NCI-H345 (cell line): ENCODE measurements at regions not wholly inside any gene's neighbourhood (a gene's known extent, or its start where the extent isn't known, plus 50 kb on each side); places are given as distances from the start of the nearest gene placed in this dataset.
"Not testable (repeated sequence)": the region's sequence is repeated elsewhere in the genome, so short reads cannot be mapped to it uniquely, and the experiment has no call there.

Experiments used
- DNase-seq: peaks from one replicate; lab custom pipeline; 2025; lab: John Stamatoyannopoulos, UW

DNA sequence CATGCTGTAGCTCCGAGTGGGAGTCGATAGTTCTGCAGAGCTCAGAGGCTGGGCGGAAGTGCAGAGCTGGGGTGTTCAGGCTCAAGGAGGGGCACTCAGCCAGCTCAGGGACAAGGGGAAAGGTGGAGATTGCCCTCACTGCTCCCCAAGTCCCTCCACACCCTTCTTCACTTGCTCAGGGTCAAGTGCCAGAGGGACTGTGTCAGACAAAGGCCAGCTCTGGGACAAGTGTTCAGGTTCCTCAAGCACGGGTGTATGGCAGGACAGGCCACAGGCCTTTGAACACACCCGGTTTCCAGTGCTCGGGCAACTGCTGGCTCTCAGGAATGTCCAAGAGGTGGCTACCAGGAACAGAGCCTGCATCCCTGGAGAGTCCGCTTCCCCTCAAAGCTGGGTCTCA, 293.0 kb upstream of the PODXL start:
- DNase-seq, result no peak

DNA sequence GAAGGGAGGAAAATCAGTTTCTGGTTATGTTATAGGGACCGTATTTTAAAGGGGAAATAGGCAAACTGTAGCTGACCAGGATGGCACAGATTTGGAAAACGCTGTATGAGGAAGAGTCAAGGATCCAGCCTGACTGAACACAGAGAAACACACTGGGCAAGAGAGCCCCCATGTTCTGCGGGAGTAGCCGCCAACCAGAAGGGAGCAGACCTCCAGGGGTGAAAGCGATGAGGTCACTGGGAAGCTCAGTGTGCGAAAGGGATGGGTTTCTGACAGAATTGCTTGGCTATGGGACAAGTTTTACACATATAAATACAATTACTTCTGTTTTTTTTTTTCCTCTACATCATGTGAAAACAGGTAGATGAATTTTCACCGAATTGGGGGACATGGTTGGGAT, 291.6 kb upstream of the PODXL start:
- DNase-seq, result no peak

DNA sequence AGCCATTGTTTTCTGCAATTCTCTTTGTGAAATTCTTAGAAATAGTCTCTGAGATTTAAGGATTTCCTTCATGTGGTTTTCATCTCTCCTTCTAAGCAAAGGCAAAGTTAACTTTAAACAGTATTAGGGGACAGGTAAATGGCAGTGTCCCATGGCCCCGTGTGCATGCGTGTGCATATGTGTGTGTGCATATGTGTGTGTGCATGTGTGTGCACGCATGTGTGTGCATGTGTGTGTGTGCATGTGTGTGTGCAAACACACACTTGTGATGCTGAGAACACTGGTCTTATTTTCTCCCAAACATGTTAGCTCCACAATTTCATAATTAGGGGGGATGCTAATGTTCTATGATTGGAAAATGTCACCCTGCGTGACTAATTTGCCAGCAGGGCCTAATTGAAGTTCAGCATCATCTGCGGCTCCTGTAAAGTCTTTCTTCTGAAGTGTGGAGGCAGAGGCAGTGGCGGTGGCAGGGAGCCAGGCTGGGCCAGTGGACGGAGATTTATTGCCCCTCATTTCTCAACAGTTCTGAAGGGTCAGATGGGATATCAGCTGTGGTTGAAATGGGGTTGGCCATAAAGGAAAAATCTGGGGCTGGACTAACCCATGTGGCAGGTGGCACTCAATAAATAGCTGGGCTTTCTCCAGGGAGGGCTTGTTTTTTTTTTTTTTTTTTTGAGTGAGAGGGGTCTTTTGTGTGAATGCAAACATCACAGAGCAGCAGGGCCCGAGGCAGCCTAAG, 289.3 kb upstream of the PODXL start:
- DNase-seq, result no peak

DNA sequence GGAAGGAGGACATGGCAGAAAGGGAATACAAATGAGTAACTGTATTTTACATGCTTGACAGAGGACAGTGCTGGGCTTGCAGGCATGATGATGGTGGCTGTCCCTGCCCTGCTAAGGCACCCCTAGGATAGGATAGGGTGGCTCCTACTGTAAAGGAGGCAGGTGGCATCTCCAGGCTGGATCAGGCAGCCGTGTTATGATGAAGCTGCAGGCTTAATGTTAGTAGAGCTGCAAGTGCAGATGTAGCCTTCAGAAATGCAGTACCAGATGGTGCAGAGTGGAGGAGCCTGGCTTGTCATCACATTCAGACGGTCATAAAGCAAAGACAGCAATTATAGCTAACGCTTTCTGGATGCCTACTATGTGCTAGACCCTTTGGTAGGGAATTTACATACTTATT, 287.9 kb upstream of the PODXL start:
- no peak for DNase-seq

DNA sequence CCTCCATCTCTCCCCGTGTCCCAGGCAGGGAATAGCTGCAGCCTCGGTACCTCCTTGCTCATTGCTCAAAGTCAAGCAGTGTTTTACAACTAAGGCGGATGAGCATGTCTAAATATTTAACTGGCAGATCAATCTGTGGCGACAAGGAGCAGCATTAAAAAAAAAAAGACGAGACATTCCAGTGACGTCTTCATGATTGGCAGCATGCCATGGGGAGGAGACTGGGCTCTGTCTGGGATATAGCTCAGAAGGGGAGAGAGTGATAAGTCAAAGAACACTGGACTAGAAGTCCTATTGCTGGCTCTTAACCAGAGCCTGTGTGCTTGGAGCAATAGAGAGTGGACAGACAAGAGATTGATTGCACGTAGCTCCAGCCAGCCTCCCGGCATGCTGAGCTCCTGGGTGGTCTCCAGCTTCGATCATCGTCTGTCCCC, 287.5 kb upstream of the PODXL start:
- no peak for DNase-seq

DNA sequence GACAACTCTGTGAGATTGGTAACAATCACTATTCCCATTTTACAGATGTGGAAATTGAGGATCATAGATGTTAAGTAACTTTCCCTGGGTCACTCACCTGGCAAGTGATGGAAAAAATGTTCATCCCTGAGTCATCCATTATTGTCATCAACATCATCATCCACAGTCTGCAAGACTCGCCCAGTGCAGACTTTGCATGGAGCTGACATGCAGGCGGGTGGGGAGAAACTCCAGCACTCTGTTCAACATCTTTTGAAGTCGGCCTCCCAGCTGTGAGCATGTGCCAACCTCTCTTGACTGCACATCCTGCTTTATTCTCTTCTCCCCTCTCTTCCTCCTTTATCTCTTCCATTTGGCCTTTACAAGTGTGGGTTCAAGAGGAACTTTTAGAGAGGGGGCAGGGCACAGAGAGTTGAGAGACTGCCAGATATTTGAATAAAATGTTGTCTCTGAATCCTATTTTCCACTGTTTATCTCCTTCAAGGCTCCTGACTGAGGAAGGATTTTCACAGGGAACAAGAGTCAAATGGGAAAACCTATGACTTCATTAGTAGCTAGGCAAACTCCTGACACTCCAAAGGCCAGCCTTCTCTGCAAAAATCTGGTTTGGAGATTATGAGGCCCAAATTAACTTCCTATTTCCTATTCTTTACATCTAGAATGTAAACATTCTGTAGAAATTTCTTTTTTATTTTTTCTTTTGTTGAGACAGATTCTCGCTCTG, 283.7 kb upstream of the PODXL start:
- no peak for DNase-seq

DNA sequence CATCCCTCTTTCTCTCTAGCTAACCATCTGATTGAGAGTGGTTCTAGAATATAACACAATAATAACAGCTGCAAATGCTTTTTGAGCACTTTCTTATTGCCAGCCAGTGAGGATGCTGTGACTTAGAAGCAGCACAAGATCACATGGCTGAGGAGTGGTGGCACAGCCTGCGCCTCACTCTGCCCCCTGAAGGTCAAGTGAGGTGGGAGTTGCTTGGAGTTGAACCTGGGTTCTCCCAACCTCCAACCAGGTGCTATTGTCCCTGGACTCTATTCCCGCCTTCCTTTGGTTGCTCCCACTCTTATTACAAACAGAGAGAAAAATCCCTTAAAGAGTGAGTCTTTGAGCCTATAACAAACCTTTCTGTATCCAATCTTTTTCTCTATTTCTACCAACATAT, 280.3 kb upstream of the PODXL start:
- DNase-seq, result no peak

DNA sequence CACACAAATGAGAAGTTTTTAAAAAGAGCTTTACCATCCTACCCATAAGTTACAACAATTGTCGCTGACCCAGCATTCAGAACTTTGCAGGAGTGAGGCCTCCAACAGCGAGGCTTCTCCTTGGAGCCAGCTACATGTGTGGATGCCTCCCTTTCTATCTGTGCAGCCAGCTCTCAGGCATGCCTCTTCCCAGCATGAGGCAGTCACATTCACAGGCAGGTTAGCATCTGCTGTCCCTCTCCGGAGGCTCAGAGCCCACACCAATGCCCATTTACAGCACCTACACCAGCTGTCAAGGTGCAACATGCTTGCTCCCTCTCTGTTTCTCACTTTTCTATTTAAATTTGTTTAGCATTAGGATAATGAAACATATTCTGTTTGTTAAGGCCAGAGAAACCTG, 278.7 kb upstream of the PODXL start:
- no peak for DNase-seq

DNA sequence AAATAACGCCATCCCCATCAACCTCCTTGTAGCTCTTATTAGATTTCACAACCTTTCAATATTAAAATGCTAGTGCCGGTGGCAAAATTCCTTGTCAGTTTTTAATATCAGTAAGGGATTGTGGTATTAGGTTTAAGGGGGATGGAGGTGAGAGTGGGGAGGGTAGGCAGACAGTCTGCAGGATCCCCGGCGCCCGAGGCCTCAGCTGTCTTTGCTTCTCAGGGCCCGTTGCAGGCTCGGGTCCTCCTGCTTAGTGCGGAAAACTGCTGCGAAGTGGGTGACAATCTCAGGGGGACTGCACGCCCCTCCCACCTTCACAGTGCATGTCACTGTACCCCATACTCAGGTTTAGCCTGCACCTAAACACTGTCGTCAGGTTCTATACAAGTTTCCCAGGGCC, 274.3 kb upstream of the PODXL start:
- no peak for DNase-seq

DNA sequence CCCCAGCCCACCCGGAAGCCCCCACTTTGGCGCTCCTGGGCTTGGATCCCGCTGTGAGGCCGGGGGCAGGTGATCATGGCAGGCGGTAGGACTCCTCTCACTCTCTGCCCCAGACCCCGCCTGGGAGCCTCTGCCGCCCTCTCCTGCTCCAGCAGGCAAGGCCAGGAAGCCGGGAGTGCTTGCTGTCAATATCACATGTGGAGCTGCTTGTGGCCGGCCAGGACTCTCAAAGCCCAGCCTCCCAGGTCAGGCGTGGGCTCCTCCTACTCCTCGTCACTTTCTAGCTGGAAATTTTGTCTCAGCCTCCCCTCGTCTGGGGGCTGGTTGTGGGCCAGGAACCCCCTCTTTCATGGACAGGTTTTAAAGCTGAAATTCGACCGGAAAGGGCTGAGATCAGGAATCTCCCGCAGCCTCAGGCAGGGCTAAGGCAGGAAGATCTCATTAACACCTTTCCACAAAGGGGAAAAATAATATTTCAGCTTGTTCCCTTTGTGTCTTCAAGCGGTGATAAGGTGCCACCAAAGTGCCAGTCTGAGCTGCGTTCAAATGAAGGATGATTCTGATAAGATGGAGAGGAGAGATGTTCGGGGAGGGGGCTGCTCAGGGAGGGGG, 273.6 kb upstream of the PODXL start:
- no peak for DNase-seq

DNA sequence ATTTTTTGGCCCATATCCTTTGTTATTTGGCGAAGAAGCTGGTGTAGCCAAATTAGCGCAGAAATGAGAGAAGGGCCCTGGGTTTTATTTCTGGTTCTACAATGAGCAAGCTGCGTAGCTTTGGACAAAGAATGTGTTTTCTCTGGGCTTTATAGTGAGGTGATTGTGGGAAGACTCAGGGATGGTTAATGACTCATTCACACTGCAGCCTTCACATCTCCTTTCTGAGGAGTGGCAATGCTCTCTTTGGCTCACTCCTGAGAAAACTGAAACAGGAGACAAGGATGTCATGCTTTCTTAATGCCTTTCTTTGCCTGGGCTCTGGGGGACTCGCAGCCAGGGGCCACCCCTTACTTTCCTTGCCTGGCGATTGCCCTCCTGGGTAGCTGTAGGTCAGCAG, 271.0 kb upstream of the PODXL start:
- no peak for DNase-seq

DNA sequence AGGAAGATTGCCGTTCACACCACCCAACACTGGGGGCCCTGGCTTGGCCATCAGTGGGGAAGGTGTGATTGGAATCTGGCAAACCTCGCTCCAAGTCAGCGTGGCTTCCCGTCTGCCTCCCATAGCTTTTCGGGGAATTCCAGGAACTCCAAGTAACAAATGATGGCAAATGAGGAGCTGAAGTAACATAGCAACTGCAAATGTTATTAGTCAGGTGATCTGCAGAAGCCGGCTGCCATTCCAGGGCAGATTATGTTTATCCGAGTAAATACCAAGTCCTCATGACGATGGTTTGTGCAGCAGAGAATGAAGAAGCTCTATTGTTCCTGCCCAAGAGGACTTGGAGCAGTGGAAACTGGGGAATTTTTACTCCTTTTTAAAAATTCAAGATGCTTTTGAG, 270.5 kb upstream of the PODXL start:
- DNase-seq, result no peak

DNA sequence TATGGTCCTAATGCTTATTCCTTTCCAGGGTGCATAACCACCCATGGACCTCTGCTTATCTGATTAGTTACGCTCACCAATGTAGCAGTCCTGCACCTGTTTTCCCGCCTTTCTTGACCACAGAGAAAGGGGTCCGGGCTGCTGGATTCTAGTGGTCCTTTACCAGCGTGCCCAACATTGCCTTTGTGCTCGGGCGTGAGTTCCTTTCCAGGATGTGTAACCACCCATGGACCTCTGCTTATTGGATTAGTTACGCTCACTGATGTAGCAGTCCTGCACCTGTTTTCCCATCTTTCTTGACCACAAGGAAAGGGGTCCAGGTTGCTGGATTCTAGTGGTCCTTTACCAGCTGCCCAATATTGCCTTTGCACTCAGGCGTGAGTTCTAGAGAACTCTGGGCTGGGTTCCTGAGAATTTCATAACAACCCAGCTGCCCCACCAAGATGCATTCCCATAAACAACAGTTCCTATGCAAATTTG, 267.6 kb upstream of the PODXL start:
- DNase-seq, result not testable (repeated sequence)

DNA sequence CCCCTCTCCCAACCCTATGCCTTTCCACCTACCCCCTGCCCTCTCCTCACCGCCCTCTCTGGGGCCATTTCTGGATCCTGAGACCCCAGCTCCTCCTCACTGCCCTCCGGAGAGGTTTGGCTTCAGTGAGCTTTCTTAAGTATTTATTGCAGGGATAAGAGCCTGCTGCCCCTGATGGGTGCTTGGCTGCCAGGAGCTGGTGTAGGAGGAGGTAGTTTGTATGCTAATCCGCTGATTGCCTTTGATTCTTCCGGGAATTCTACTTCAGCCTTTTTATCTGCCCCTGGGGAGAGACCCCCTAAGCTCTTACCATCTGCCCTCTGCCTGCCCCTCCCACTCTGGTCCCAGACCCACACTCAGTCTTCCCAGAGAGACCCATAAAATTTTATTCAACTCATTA, 263.5 kb upstream of the PODXL start:
- no peak for DNase-seq

DNA sequence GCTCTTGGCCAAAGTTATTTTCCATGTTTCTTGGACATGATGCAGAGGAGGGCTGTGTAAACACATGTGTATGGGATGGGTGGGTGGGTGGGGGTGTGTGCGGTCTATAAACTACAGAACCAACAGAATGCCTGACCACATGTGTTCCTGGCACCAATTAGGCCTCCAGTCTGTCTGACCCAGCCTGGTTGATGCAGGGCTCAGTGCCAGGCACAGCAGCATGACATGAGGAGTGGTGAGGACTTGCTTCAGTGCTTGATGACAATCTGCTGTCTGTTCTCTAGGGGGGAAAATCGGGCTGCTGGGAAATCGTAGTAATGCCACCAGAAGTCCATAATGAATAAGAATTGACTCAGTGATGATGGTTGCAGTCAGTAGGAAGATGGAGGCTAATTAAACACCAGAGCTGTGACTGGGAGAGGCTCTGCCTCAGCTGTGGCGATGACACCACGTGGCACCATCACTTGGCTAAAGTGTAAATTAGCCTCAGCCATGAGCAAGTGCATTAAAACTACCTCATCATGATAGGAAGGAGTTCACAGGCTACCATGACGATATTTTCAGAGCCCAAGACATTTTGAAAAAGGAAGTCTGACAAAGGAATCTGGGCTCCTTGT, 260.1 kb upstream of the PODXL start:
- DNase-seq, result no peak

DNA sequence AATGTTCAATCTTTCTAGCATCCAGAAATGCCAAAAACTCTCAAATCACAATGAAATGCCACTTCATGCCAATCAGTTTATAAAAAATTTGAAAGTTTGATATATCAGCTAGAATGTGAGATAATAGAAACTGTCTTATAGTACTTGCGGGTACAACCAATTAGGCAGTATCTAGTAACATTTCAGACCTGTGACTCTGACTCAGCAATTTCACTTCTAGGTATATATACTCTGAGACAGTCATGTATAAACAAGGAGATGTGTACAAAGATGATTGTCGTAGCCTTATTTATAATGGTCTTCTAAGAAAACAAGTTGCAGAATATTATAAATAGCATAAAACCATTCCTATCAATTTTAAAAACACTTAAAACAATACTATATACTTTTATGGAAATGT, 252.3 kb upstream of the PODXL start:
- no peak for DNase-seq

DNA sequence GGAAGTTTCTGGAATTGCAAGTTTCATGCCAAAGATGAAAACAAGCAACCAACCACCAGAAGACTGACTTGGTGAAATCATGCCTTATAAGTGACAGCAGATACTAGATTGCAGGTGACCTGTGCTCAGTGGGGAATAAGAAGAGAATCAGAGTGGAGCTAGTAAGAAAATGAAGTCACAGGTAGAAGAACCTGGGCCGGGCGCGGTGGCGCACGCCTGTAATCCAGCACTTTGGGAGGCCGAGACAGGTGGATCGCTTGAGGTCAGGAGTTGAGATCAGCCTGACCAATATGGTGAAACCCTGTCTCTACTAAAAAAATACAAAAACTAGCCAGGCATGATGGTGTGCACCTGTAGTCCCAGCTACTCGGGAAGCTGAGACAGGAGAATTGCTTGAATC, 251.7 kb upstream of the PODXL start:
- not testable (repeated sequence) for DNase-seq

DNA sequence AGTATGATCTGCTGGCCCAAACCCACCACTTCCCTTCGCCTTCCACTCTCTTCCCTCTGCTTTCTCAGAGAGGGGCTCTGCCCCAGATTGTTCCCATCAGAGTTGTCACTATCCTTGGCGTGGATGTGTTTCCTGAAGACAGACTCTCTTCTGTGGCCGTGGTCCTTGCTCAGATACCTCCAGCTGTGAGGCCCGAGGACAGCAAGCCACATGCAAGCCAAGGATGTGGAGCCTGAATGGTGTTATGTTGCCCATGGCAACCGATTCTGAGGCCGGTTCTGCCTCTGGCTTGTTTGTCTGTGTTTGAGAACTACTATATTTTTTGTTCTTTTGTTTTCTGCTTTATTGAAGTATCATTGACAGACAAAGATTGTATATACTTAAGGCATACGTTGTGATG, 247.4 kb upstream of the PODXL start:
- DNase-seq, result peak; percentile 7

DNA sequence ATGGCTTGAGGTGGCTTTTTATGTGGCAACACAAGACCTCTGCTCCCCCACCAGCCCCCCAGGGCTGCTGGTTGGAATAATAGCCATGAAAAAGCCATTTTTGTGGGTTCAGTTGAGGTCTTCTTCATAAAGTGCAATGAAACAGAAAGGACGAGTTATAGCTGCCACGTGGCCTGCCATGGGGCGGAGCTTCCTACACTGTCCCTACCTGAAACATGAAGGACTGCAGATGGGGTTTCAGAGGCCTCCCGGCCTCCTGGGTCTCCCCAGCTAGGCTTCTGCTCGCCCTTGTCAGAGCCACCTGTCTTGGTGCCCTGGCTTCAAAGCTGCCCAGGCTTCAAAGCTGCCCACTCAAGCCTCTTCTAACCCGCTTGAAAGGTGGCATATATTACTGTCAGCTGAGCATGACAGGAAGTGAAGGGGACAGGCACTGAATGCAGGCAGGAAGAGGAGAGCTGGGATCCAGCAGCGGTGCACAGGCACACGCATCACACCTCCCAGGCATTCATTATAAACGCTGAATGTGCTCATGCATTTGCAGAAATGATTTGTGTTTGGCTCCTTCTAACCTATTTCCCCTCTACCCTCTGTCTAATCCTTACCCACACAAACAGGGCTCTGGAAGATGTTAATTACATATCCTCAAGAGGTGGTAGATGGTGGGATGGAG, 245.9 kb upstream of the PODXL start:
- DNase-seq, result no peak

DNA sequence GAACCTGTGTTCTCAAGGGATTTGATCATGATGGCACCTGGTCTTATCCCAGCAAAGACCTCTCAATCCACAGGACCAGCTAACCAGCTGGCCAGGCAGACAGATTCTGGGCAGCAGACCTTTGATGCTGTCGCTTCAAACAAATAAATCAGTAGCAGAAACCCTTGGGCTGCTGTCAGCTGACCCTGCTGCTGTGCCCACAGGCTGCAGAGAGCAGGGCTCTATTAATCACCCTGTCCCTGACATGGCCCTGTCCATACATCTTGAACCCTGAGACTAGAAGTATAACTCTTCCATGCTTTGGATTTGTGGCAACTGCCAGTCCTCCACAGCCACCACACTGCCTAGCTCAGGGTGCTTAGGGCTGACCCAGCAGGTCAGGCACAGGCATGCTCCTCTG, 244.1 kb upstream of the PODXL start:
- no peak for DNase-seq

DNA sequence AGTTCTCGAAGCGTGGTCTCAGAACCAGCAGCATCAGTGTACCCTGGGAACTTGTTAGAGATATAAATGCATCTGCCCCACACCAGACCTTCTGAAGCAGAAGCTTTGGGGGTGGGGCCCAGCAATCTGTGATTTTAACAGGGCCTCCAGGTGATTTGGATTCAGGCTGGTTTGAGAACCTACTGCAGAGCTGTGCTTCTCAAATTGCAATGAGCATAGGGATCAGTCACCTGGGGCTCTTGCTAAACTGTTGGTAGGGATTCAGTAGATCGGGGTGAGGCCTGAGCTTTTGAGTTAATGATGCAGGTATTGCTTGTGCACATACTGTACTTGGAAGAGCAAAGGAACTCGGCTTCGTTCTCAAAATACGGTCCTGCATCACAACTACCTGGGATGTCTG, 243.6 kb upstream of the PODXL start:
- no peak for DNase-seq

DNA sequence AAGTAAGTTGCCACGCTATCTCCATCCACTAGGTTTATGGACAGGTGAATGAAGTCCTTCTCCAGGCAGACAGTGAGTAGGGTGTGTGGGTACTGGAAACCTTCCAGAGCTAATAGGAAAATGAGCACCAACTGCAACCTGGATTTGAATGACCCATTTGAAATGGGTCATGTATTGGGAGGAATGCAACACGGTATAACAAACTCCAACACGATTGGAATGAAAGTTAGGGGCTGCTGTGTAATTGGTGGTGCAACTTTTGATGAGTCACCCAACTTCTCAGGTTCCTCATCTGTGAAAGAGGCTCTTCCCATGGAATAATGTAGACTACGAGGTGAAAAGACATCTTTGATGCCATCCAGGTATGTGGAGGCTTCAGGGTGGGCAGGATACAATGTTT, 241.4 kb upstream of the PODXL start:
- no peak for DNase-seq
